ENCODE measurements at regions not wholly inside any gene's neighbourhood (a gene's known extent, or its start where the extent isn't known, plus 50 kb on each side); places are given as distances from the start of the nearest gene placed in this dataset.

DNA sequence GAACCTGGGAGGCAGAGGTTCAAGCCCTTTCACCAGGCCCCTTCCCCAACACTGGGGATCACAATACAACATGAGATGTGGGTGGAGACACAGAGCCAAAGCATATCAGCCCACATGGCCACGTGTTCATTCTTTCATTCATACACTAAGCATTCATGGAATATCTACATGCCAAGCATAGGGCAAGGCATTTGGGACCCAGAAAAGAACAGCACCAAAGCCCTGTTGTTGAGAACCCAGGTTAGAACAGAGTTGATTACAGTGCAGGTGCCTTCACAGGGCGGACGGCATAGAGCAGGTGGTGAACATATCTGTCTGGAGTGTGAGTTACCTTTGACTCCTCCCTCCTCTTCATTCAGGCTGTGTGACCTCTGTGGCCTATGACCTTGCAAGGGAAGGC, 159.4 kb upstream of the GSC start:
- Histone ChIP-seq H3K27ac (ENCODE audit: poor library complexity, severe bottlenecking) (no peak overlapping the region), H3K4me1 (ENCODE audit: insufficient read depth, poor library complexity, severe bottlenecking) (no peaks in the 10 kb centered on the region), H3K4me3 (ENCODE audit: severe bottlenecking) (no peak overlapping the region), H3K36me3 (ENCODE audit: low read depth) (no peaks in the 10 kb centered on the region), H3K9me3 (ENCODE audit: severe bottlenecking) (no peaks in the 10 kb centered on the region), H3K27me3 (ENCODE audit: insufficient read depth, poor library complexity, severe bottlenecking) (peaks cover 23% of the 10 kb centered on the region)
- TF ChIP-seq, protein P1, sequence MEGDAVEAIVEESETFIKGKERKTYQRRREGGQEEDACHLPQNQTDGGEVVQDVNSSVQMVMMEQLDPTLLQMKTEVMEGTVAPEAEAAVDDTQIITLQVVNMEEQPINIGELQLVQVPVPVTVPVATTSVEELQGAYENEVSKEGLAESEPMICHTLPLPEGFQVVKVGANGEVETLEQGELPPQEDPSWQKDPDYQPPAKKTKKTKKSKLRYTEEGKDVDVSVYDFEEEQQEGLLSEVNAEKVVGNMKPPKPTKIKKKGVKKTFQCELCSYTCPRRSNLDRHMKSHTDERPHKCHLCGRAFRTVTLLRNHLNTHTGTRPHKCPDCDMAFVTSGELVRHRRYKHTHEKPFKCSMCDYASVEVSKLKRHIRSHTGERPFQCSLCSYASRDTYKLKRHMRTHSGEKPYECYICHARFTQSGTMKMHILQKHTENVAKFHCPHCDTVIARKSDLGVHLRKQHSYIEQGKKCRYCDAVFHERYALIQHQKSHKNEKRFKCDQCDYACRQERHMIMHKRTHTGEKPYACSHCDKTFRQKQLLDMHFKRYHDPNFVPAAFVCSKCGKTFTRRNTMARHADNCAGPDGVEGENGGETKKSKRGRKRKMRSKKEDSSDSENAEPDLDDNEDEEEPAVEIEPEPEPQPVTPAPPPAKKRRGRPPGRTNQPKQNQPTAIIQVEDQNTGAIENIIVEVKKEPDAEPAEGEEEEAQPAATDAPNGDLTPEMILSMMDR (IDR thresholded peaks at IDR 0.05; ENCODE audit: poor library complexity, severe bottlenecking): no peak
- ATAC-seq (ENCODE audit: low read depth) (no peak), DNase-seq (ENCODE audit: low spot score) (no peak)

GRCh38 chr14:94926176-94926575, 156.3 kb upstream of the GSC start:
- Histone ChIP-seq H3K4me3 (ENCODE audit: severe bottlenecking) (no peak overlapping the region), H3K9me3 (ENCODE audit: severe bottlenecking) (no peaks in the 10 kb centered on the region), H3K27me3 (ENCODE audit: insufficient read depth, poor library complexity, severe bottlenecking) (peaks cover 1% of the 10 kb centered on the region), H3K4me1 (ENCODE audit: insufficient read depth, poor library complexity, severe bottlenecking) (no peaks in the 10 kb centered on the region), H3K27ac (ENCODE audit: poor library complexity, severe bottlenecking) (no peak overlapping the region), H3K36me3 (ENCODE audit: low read depth) (no peaks in the 10 kb centered on the region)
- TF ChIP-seq, protein P1 (IDR thresholded peaks at IDR 0.05; ENCODE audit: poor library complexity, severe bottlenecking): no peak
- DNase-seq (ENCODE audit: low spot score) (no peak), ATAC-seq (ENCODE audit: low read depth) (no peak)

- Histone ChIP-seq H3K36me3 (ENCODE audit: low read depth) (no peaks in the 10 kb centered on the region), H3K27ac (ENCODE audit: poor library complexity, severe bottlenecking) (no peak overlapping the region), H3K4me3 (ENCODE audit: severe bottlenecking) (no peak overlapping the region), H3K4me1 (ENCODE audit: insufficient read depth, poor library complexity, severe bottlenecking) (no peaks in the 10 kb centered on the region), H3K9me3 (ENCODE audit: severe bottlenecking) (no peaks in the 10 kb centered on the region), H3K27me3 (ENCODE audit: insufficient read depth, poor library complexity, severe bottlenecking) (no peaks in the 10 kb centered on the region)
- ATAC-seq (ENCODE audit: low read depth) (no peak), DNase-seq (ENCODE audit: low spot score) (no peak)
- TF ChIP-seq, protein P1 (IDR thresholded peaks at IDR 0.05; ENCODE audit: poor library complexity, severe bottlenecking): no peak
Observed at GRCh38 chr14:94925416-94926173, 155.7 kb upstream of the GSC start.

- Histone ChIP-seq H3K27ac (ENCODE audit: poor library complexity, severe bottlenecking) (no peak overlapping the region), H3K4me3 (ENCODE audit: severe bottlenecking) (no peak overlapping the region), H3K36me3 (ENCODE audit: low read depth) (no peaks in the 10 kb centered on the region), H3K27me3 (ENCODE audit: insufficient read depth, poor library complexity, severe bottlenecking) (no peaks in the 10 kb centered on the region), H3K4me1 (ENCODE audit: insufficient read depth, poor library complexity, severe bottlenecking) (no peaks in the 10 kb centered on the region), H3K9me3 (ENCODE audit: severe bottlenecking) (no peaks in the 10 kb centered on the region)
- ATAC-seq (ENCODE audit: low read depth) (no peak), DNase-seq (ENCODE audit: low spot score) (no peak)
- TF ChIP-seq, protein P1 (IDR thresholded peaks at IDR 0.05; ENCODE audit: poor library complexity, severe bottlenecking): no peak
Observed at GRCh38 chr14:94924189-94924588, 154.3 kb upstream of the GSC start.

DNA sequence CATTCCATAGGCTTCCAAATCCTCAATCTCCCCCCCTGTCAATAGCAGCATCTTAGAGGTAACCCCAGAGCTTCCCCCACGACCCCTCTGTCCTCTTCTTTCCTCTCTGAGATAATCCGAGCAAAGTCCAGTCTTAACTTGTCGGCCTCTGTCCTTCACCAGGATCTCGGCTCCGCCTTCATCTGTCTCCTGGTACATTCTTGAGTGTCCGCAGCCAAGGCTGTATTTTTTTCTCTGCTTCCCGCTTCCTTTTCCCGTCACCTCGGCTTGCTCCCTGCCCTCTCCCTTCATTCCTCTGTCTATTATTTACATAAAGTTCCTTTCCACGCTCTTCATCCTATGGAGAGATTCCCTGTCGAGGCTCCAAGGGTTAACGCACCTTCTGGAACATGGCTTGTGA, 153.9 kb upstream of the GSC start:
- no peak for DNase-seq (ENCODE audit: low spot score)
- H3K27me3 ChIP-seq (ENCODE audit: insufficient read depth, poor library complexity, severe bottlenecking): no peaks in the 10 kb centered on the region
- no peak overlapping the region for H3K4me3 ChIP-seq (ENCODE audit: severe bottlenecking)
- no peaks in the 10 kb centered on the region for H3K36me3 ChIP-seq (ENCODE audit: low read depth)
- no peaks in the 10 kb centered on the region for H3K9me3 ChIP-seq (ENCODE audit: severe bottlenecking)
- TF ChIP-seq, protein P1 (IDR thresholded peaks at IDR 0.05; ENCODE audit: poor library complexity, severe bottlenecking): no peak
- H3K4me1 ChIP-seq (ENCODE audit: insufficient read depth, poor library complexity, severe bottlenecking): no peaks in the 10 kb centered on the region
- no peak for ATAC-seq (ENCODE audit: low read depth)
- no peak overlapping the region for H3K27ac ChIP-seq (ENCODE audit: poor library complexity, severe bottlenecking)

Measured in RWPE2 (cell line).